ENCODE measurements at regions not wholly inside any gene's neighbourhood (a gene's known extent, or its start where the extent isn't known, plus 50 kb on each side); places are given as distances from the start of the nearest gene placed in this dataset.
"Not testable (repeated sequence)": the region's sequence is repeated elsewhere in the genome, so short reads cannot be mapped to it uniquely, and the experiment has no call there.

DNA sequence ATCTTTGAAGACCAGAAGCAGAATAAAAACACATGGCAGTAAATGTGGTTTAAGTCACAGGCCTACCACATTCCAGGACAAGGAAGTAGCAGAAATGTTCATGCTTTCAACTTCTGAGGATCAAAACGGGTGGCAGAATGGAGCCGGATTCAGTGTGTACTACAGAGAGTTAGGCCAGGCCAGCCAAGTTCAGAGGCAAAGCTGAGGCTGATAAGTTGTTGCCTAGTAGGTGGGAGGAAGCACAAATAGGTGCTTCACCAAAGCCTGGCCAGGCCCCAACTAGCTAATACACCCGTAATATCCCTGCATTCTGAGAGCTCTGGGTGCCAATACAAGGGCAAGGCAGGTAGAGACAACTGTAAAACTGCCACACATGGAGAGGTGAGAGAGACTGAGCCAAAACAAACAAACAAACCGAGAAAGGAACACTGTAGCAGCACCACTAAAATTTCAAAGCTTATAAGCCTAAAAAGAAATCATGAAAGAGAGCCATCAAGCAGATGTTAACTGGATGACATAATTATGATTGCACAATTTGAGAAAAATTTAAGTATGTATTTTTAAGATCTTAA lies 156.4 kb upstream of the CBLB start:
- no peak for DNase-seq

DNA sequence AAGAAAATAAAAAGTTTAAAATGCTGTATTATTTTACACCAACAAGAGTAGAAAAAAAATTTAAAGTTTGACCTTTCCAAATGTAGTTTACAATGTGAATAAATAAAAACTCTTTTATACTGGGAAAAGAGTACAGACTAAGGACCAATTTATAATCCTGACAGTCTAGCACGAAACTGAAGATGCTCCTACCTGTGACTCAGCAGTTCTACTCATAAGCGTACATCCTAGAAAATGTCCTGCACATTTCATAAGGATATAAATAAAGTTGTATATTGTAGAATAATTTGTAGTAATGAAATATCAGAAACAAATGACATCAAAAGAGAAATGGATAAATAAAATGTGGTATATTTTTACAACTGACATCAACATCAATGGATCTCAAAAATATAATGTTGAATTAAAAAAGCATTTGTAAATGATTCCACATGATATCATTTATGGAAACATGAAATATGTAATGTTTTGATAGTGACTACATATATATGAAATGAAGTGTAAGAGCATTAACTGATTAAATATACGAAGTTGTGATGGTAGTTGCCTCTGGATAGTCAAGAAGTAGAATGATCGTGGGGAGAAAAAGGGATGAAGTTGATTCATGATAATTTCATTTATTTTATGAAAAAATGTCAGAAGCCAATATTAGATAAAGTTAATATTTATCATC lies 161.3 kb upstream of the CBLB start:
- DNase-seq = no peak

DNA sequence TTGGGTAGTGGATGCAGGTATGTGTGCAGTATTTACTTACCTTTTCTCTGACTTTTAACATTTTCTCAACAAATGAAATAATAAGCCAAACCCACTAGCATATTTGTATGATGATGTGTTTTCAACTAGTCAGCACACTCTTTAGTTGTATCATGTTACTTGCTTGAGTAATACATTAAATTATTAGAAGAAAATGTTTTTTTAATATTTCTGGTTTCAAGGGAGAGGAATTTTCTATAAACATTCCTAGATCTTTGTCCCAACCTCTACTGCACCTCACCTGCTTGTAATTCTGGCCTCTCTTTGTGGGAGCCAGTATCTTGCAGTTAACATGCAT lies 161.8 kb upstream of the CBLB start:
- peak; percentile 1 for DNase-seq

DNA sequence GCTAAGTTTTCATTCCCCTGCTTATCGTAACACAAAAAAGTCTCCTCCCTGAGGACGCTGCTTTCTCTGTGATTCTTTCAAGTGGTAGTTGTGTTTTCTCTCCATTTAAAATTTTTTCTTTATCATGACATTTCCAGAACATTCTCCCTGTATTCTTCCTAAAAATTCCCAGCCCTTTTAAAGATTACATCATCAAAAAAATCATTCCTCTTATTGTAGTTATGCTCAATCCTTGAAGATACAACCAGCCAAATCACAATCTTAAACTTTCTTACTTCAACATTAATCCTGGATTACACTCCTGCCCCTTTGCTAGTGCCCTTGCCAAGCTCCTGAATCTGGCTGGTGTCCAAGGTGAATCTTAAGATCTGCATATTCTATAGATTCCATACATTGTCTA lies 163.7 kb upstream of the CBLB start:
- DNase-seq = no peak

DNA sequence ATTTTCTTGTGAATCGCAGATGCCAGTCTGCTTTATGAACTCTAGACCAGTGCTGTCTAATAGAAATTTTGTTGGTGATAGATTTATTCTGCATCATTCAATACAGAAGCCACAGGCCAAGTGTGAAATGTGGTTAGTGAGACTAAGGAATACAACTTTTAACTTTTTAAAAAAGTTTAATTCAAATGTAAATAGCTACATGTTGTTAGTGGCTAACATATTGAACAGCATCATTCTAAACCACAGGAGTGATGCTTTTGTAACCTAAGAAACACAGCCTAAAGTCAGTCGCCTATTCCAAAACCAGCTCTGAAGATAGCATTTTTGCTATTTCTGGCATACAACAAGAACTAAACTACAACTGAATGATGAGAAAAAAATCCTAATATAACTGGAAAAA lies 164.8 kb upstream of the CBLB start:
- no peak for DNase-seq

DNA sequence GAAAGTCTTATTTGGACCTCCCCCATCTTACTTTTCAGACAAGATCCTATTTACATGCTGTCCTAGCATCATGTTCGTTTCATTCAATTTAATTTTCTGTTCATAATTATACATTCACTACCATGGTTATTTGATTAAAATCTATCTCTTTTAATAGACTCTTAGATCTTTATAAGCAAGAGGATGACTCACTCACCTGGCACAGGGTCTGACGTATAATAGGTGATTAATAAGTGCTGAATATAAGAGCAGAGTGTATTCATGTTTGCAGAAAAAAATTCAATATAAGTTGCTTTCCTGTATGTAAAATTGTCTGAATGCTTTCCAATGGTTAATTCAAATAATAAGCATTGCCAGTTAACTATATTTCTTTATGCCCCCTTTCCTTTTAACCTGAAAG lies 165.5 kb upstream of the CBLB start:
- no peak for DNase-seq

DNA sequence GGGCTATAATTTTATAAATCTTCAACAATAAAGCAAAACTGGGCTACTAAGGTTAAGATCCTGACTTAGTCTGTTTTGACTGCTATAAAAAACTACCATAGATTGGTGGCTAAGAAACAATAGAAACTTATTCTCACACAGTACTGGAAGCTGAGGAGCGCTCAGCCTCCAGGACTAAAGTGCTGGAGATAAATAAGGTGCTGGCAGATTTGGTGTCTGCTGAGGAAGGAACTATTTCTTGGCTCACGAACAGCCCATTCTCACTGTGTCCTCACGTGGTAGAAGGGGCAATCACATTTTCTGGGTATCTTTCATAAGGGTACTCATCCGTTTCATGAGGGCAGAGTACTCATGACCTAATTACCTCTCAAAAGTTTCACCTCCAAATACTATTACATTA lies 166.8 kb upstream of the CBLB start:
- DNase-seq = no peak

DNA sequence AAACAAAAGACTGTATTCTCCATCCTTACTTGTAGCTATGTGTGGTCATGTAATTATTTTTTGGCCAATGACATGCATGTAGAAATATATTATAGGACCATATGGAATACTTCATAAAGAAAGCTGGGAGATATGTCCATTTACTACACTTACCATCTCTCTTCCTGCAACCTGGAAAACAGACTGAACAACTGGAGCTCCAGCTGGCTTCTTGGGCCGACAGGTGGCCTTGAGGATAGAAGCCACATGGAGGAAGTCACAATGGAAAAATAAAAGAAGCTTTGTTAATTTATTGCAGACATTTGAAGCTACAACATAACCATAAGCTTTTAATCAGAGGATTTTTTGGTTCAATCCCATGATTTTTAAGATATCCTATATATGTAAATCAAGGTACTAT lies 167.9 kb upstream of the CBLB start:
- DNase-seq = no peak

DNA sequence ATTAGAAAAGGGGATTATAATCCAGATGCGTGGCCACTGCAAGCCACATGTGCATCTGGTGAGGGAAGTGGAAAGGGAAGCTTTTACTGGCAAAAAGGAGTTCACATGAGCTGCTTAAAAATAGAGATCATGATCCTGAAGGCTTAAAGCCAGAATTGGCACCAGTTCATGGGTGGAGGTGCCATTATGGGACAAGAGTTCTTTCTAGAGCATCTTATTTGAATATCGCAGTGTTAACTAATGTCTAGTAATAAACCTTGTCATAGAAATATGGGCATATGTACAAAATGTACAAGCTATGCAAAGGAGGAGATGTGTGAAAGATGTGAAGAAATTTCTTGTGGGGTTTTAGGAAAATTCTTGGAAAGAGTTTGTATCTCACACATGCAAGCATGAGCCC lies 178.4 kb upstream of the CBLB start:
- no peak for DNase-seq

DNA sequence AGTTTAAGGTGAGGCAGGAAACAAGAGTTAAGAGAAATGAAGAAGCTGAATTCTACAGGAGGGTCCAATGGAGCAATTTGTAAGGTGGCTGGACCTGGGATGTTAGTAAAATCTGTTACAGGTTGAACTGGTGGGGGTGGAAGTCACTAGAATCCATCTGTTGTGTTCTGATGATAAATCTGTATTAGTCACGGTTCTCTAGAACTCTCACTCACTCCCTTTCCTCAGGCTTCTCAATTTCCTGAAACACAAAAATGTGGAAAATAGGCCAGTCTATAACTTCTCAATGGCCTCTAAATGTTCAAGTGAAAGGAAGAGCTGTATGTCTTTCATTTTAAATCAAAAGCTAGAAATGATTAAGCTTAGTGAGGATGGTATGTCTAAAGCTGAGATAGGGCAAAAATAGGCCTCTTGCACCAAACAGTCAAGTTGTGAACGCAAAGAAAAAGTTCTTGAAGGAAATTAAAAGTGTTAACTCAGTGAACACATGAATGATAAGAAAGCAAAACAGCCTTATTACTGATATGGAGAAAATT lies 180.2 kb upstream of the CBLB start:
- DNase-seq = no peak

DNA sequence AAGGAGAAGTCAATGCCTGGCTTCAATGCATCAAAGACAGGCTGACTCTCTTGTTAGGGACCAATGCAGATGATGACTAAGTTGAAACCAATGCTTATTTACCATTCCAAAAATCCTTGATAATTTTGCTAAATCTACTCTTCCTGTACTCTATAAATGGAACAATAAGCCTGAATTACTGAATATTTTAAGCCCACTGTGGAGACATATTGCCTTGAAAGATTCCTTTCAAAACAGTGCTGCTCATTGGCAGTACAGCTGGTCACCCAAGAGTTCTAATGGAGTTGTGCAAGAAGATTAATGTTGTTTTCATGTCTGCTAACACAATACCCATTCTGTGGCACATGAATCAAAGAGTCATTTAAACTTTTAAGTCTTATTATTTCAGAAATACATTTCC lies 181.0 kb upstream of the CBLB start:
- DNase-seq = no peak

DNA sequence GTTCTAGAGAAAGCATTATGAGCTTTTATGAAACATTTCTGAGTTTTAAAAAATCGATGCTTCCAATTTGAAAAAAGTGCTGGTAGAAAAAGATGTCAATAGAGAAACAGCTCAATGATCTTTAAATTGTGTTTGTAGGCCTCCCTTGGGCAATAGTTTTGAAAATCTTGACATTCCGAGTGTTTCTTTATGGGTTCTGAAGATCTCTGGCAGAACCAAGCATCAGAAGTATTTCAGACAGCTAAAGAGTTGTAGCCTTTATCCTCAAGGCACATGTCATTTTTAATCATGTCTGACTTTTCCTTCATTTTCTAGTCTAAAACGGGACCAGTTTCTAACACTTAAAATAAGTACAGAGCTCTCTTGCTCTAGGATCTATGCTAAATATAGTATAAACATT lies 188.1 kb upstream of the CBLB start:
- DNase-seq = no peak

DNA sequence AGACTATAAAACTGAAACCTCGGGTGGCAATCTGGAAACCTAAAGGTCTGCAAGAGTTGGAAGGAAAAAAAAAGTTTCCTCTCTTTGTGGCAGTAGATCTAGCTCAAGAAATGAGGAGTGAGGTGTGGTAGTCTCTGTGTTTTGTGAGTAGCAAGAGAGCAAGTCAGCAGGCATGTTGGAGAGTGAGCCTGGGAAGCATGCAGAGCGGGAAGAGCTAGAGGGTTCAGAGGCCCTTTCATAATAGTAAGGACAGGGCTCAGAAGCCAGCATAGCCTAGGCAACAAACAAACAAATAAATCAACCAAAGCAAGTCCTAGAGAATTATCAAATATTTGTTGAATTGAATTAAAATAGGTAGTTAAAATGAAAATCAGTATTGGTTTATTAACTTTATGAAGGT lies 189.7 kb upstream of the CBLB start:
- DNase-seq = no peak

DNA sequence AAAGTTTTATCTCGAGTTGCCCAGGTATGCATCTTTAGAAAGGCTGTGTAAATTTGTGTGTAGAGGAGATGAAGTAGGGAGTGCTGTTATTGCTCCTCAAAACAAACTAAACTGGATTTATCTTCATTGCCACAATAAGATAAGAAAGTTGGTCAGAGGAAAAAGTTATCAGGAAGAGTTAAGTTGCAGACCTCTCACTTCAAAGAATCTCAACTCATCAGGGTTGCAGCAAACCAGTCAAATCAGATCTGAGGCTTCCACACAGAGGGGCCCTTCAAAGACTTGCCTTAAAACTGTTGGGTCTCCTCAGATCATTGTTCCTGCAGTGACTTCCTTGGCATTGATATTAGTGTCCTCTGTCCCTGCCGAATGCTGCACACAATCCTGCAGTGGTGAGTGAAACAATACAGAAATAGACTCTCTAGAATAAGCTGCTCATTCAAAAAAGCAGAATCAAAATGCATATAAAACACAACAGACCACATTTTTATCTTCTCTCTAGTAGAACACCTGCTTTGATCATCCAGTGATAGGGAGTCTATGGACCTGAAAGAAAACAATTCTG lies 191.2 kb upstream of the CBLB start:
- DNase-seq = no peak

DNA sequence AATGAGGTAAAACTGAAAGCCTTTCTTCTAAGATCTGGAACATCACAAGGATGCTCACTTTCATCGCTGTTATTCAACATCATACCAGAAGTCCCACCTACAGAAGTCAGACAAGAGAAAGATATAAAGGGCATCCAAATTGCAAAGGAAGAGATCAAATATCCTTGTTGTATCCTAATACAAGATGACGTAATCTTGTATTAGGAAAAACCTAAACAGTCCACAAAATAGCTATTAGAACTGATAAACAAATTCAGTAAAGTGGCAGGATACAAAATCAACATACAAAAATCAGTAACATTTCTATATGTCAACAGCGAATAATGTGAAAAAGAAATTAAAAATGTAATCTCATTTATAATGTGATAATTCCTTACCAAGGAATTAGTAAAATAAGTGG lies 195.1 kb upstream of the CBLB start:
- DNase-seq = no peak

DNA sequence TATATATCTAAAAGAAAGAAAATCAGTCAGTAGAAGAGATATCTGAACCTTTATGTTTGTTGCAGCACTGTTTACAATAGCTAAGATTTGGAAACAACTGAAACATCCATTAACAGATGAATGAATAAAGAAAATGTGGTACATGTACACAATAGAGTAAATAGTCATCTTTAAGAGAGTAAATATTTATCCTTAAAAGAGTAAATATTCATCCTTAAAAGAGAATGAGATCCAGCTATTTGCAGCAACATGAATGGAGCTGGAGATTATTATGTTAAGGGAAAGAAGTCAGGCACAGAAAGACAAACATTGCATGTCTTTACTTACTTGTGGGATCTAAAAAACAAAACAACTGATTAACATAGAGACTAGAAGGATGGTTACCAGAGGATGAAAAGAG lies 197.0 kb upstream of the CBLB start:
- DNase-seq = no peak

DNA sequence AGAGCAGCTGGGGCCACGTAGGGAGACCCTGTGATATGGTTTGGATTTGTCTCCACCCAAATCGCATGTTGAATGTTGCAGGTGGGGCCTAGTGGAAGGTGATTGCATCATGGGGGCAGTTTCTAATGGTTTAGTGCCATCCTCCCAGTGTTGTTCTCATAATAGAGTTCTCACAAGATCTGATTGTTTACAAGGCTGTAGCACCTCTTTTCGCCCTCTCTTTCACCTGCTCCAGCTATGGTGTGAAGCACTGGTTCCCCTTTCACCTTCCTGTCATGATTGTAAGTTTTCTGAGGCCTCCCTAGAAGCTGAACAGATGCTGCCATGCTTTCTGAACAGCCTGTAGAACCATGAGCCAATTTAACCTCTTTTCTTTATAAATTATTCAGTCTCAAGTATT lies 198.9 kb upstream of the CBLB start:
- DNase-seq = no peak

DNA sequence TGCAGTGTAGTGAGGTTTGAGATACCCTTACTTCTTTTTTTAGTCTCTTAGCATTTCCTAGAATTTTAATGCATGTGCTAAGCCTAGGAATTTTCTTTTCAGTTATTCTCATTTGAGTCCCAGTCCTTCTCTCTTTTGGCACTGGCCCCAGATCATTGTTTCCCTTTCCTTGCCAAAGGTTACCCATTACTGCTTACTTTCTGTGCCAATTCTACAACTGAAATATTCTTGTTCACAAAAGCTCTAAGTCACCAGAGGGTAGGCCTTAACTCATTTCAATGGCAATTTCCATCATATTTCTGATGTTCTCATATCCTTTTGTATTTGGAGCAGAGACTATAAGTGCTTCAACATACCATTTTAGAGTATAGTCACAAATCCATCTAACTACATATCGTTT lies 199.6 kb upstream of the CBLB start:
- DNase-seq = no peak

DNA sequence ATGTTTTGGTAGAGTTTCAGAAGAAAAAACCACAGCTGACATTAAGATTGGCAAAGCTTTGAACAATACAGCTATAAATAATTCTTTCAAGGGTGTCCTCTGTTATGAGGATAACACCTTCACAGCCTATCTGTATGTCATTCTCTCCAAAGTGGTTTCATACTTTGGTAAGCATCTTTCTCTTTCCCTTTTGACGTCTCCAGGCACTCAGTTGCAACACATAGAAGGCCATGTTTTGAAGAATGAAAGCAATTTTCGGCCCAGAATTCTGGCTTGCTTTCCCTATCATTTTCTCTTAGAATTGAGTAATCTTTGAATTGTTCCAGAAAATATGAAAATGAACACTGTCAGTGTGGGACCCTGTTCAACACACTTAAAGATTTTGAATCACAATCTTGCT lies 200.0 kb upstream of the CBLB start:
- DNase-seq = peak; percentile 6

DNA sequence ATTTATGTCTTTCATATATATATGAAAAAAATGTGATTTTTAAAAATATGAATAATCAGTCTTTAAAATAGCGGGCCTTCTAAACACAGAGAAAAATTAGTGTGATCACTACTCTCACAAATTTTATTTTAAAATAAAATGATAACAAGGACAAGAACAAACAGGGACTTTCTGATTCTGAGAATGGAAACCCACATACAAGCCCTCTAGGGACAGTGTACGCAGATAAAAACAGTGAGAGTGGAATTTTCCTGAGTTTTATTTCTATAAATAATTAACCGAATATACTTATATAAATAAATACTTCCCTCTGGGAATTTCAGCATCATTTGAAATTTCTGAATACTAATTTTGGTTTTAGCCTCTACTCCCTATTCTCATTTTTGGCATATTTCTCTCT lies 201.4 kb upstream of the CBLB start:
- no peak for DNase-seq

DNA sequence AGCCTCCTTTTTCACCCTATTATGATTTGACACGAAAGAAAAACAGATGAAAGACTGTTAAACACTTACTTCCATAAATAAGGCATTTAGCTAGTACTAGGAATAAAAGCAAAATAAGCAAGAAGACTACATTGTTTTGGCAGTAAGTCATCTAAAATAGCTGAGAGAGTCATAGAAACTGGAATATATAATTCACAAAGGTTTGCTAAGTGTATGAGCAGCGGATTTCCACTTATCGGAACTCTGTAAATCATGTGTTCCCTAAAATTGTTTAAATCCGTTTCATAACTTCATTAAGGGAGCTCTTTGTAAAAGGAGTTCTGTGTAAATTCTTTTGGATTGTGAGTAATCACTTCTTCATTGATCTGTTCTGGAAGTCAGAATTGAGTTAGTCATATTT lies 202.5 kb upstream of the CBLB start:
- no peak for DNase-seq

DNA sequence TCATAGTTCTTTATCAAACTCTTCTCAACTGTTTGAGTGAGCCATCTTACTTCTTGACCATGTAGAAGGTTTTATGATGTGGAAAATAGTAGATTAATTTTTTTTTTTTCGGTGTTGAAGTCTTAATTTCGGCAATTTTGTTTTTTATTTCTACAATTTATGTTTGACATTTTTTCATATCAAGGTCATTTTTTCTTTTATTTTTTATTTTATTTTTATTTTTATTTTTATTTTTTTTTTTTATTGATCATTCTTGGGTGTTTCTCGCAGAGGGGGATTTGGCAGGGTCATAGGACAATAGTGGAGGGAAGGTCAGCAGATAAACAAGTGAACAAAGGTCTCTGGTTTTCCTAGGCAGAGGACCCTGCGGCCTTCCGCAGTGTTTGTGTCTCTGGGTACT lies 203.8 kb upstream of the CBLB start:
- DNase-seq = not testable (repeated sequence)

DNA sequence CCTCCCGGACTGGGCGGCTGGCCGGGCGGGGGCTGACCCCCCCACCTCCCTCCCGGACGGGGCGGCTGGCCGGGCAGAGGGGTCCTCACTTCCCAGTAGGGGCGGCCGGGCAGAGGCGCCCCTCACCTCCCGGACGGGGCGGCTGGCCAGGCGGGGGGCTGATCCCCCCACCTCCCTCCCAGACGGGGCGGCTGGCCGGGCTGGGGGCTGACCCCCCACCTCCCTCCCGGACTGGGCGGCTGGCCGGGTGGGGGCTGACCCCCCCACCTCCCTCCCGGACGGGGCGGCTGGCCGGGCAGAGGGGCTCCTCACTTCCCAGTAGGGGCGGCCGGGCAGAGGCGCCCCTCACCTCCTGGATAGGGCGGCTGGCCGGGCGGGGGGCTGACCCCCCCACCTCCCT lies 205.0 kb upstream of the CBLB start:
- DNase-seq = not testable (repeated sequence)

DNA sequence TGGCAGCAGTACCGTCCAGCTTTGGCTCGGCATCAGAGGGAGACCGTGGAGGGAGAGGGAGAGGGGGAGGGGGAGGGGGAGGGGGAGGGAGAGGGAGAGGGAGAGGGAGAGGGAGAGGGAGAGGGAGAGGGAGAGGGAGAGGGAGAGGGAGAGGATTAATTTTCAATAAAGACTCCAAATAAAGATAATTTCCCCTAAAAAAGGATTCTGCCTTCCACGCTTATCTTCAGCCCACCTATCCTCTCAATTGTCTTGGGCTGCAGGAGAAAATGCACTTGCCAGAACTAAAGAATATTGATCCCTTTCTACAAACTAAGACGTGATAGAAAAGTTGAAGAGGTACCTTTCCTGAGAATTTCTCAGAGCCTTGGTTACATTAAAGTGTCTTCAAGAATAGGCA lies 206.9 kb upstream of the CBLB start:
- DNase-seq = not testable (repeated sequence)

Measured in skin of body (tissue), 1 donor.